ENCODE measurements at regions not wholly inside any gene's neighbourhood (a gene's known extent, or its start where the extent isn't known, plus 50 kb on each side); places are given as distances from the start of the nearest gene placed in this dataset.

GRCh38 chr3:190192087-190192486, 71.4 kb upstream of the P3H2 start:
- Histone ChIP-seq H3K27me3 (ENCODE audit: insufficient read depth, low read depth) (no peaks in the 10 kb centered on the region), H3K4me2 (no peak overlapping the region), H2AFZ (no peak overlapping the region; the same call in 1 of the 2 replicates), H3K27ac (no peak overlapping the region), H3K36me3 (ENCODE audit: low read depth) (no peaks in the 10 kb centered on the region), H3K79me2 (ENCODE audit: low read depth) (no peaks in the 10 kb centered on the region), H3K4me3 (no peak overlapping the region), H3K9me3 (ENCODE audit: insufficient read depth, low read depth) (no peaks in the 10 kb centered on the region), H3K9me2 (ENCODE audit: insufficient read depth) (no peaks in the 10 kb centered on the region), H4K20me1 (ENCODE audit: insufficient read depth) (no peaks in the 10 kb centered on the region), H3K4me1 (replicated peaks; ENCODE audit: insufficient read depth) (no peaks in the 10 kb centered on the region), H3F3A (ENCODE audit: insufficient read depth, low read depth) (no peaks in the 10 kb centered on the region)
- ChIA-PET CTCF (no interaction called here), POLR2A (ENCODE audit: unreplicated experiment) (no interaction called here)
- intact Hi-C loops (cut with micrococcal nuclease; ENCODE audit: unreplicated experiment), result no loop called here
- BruUV-seq (replicated peaks), result no TSS peak
- TF ChIP-seq CTCF (conservative IDR thresholded peaks at IDR 0.05), result no peak
- no peak for TF ChIP-seq EZH2 (IDR thresholded peaks at IDR 0.05; ENCODE audit: low read depth)
- no peak for DNase-seq

- ChIA-PET POLR2A (ENCODE audit: unreplicated experiment) (no interaction called here), CTCF (no interaction called here)
- no peak overlapping the region for H3K4me3 ChIP-seq
- no peaks in the 10 kb centered on the region for H3K4me1 ChIP-seq (replicated peaks; ENCODE audit: insufficient read depth)
- no peaks in the 10 kb centered on the region for H3K36me3 ChIP-seq (ENCODE audit: low read depth)
- BruUV-seq (replicated peaks), result no TSS peak
- H2AFZ ChIP-seq, result 0 out of 2 replicates have a peak overlapping the region, but pooled peaks have one; percentile 8
- H4K20me1 ChIP-seq (ENCODE audit: insufficient read depth), result no peaks in the 10 kb centered on the region
- no peak for DNase-seq
- H3K79me2 ChIP-seq (ENCODE audit: low read depth), result no peaks in the 10 kb centered on the region
- H3F3A ChIP-seq (ENCODE audit: insufficient read depth, low read depth), result no peaks in the 10 kb centered on the region
- intact Hi-C loops (cut with micrococcal nuclease; ENCODE audit: unreplicated experiment), result loop anchor here (5.0 kb wide), 1 partner anchor 66 kb away; the partner anchor contains the start of gene P3H2
- H3K9me3 ChIP-seq (ENCODE audit: insufficient read depth, low read depth), result peaks cover 4% of the 10 kb centered on the region; the same call in 1 of the 2 replicates
- TF ChIP-seq CTCF (conservative IDR thresholded peaks at IDR 0.05) (no peak), EZH2 (IDR thresholded peaks at IDR 0.05; ENCODE audit: low read depth) (no peak)
- H3K27ac ChIP-seq, result no peak overlapping the region
- H3K27me3 ChIP-seq (ENCODE audit: insufficient read depth, low read depth), result no peaks in the 10 kb centered on the region
- no peaks in the 10 kb centered on the region for H3K9me2 ChIP-seq (ENCODE audit: insufficient read depth)
- H3K4me2 ChIP-seq, result no peak overlapping the region
Measured at GRCh38 chr3:190188197-190188596, 67.5 kb upstream of the P3H2 start.

- Histone ChIP-seq H3K9me3 (ENCODE audit: insufficient read depth, low read depth) (peaks cover 4% of the 10 kb centered on the region; the same call in 1 of the 2 replicates), H3K36me3 (ENCODE audit: low read depth) (no peaks in the 10 kb centered on the region), H3K9me2 (ENCODE audit: insufficient read depth) (no peaks in the 10 kb centered on the region), H3K79me2 (ENCODE audit: low read depth) (no peaks in the 10 kb centered on the region), H3K27me3 (ENCODE audit: insufficient read depth, low read depth) (no peaks in the 10 kb centered on the region), H3F3A (ENCODE audit: insufficient read depth, low read depth) (no peaks in the 10 kb centered on the region; the same call in 1 of the 2 replicates), H3K27ac (no peak overlapping the region), H3K4me3 (no peak overlapping the region), H2AFZ (no peak overlapping the region), H3K4me1 (replicated peaks; ENCODE audit: insufficient read depth) (no peaks in the 10 kb centered on the region), H4K20me1 (ENCODE audit: insufficient read depth) (no peaks in the 10 kb centered on the region), H3K4me2 (no peak overlapping the region)
- ChIA-PET POLR2A (ENCODE audit: unreplicated experiment) (interaction anchor here (0.5 to 0.6 kb wide), 2 partner anchors 10 to 65 kb away, joined by 3 to 6 read pairs; no protein-coding TSS in a partner anchor), CTCF (no interaction called here)
- no peak for DNase-seq
- BruUV-seq (replicated peaks), result no TSS peak
- TF ChIP-seq EZH2 (IDR thresholded peaks at IDR 0.05; ENCODE audit: low read depth), result no peak
- no peak for TF ChIP-seq CTCF (conservative IDR thresholded peaks at IDR 0.05)
- intact Hi-C loops (cut with micrococcal nuclease; ENCODE audit: unreplicated experiment), result no loop called here
Measured at GRCh38 chr3:190183121-190183520, 62.4 kb upstream of the P3H2 start.

All from PC-9 (cell line).